K562 (cell line): ENCODE measurements at regions not wholly inside any gene's neighbourhood (a gene's known extent, or its start where the extent isn't known, plus 50 kb on each side); places are given as distances from the start of the nearest gene placed in this dataset.

Experiments used
- ATAC-seq: fragments of 200-7000 bp; cut with Tn5 transposase; 3 replicates; pipeline ENCODE4 v1.9.1; 2020; ENCODE audit warnings: moderate library complexity
- BruUV-seq: library from RNA; stranded (reverse); fragments of 400-500 nt; replicated peaks from 2 replicates; lab custom pipeline; 2021; lab: Mats Ljungman, UMichigan
- CTCF ChIA-PET: fragments of 300-600 bp; formaldehyde crosslinking; extraction: SDS; loops from one replicate; lab custom pipeline; 2021; ENCODE audit warnings: low intra/inter-chr PET ratio; lab: Yijun Ruan, JAX
- POLR2A ChIA-PET: fragments of 300-600, 350-650 bp; sonication (Branson Sonifier 250); formaldehyde crosslinking; extraction: SDS; loops from one replicate; lab custom pipeline; 2021; ENCODE audit warnings: antibody characterized with exemption, inconsistent platforms; lab: Yijun Ruan, JAX
- DNase-seq, 4 experiments: peaks; one replicate each; pipeline versions ENCODE4 v3.0.0 to v3.0.0-alpha.2; 2011 to 2018; ENCODE audit warnings: low spot score in 3 of 4, mixed read lengths in 3 of 4; ENCODE audit errors: extremely low read depth in 1 of 4
- FAIRE-seq: peaks from 2 replicates; lab custom pipeline; 2011; peaks lifted over from hg19 to GRCh38; lab: Jason Lieb, UNC
- H2AFZ ChIP-seq: 2 replicates; pipeline ENCODE4 v1.6.0; 2011; ENCODE audit warnings: low read depth, low read length, control low read depth, inconsistent platforms
- H3K27ac ChIP-seq: fragments of 200-600 bp; 3 replicates; pipeline ENCODE4 v1.8.0; 2011; ENCODE audit warnings: low read depth, mild to moderate bottlenecking, control low read depth, inconsistent platforms, low read length, moderate library complexity, mixed read lengths; ENCODE audit errors: extremely low read depth
- H3K27me3 ChIP-seq, 2 experiments: fragments of 300-600 bp in 1 of 2; 2 replicates in 1 of 2; 3 replicates in 1 of 2; pipeline versions ENCODE4 v1.6.0 to v1.8.0; 2011; ENCODE audit warnings: inconsistent platforms in 2 of 2, low read length in 2 of 2, mild to moderate bottlenecking in 1 of 2, mixed read lengths in 1 of 2, moderate library complexity in 1 of 2; ENCODE audit not compliant: control insufficient read depth in 2 of 2, insufficient read depth in 2 of 2
- H3K36me3 ChIP-seq: fragments of 300-600 bp; 3 replicates; pipeline ENCODE4 v1.8.0; 2011; ENCODE audit warnings: mild to moderate bottlenecking, low read length, inconsistent platforms; ENCODE audit not compliant: control insufficient read depth, insufficient read depth
- H3K4me1 ChIP-seq, 2 experiments: fragments of 200-600 bp in 1 of 2; replicated peaks in 1 of 2; 2 replicates in 1 of 2; 3 replicates in 1 of 2; pipeline versions ENCODE4 v1.5.1 to v1.8.0; 2011; ENCODE audit warnings: inconsistent platforms in 2 of 2, low read length in 2 of 2, mild to moderate bottlenecking in 1 of 2, mixed read lengths in 1 of 2, moderate library complexity in 1 of 2; ENCODE audit not compliant: control insufficient read depth in 2 of 2, insufficient read depth in 2 of 2
- H3K4me2 ChIP-seq: 2 replicates; pipeline ENCODE4 v1.6.1; 2011; ENCODE audit warnings: low read length, control low read depth, inconsistent platforms, mixed read lengths; ENCODE audit not compliant: insufficient read depth
- H3K4me3 ChIP-seq: fragments of 200-600 bp; sonication (generic), shearing (Covaris generic); 2 replicates; pipeline ENCODE4 v1.5.1; 2016; ENCODE audit warnings: control low read depth, inconsistent platforms
- H3K79me2 ChIP-seq: fragments of 200-600 bp; 3 replicates; pipeline ENCODE4 v1.8.0; 2011; ENCODE audit warnings: low read length, inconsistent platforms; ENCODE audit not compliant: control insufficient read depth, insufficient read depth
- H3K9ac ChIP-seq, 2 experiments: 2 replicates each; pipeline versions ENCODE4 v1.6.0 to v1.6.1; 2011; ENCODE audit warnings: low read depth in 2 of 2, low read length in 2 of 2, control low read depth in 1 of 2, inconsistent platforms in 1 of 2, mild to moderate bottlenecking in 1 of 2, mixed read lengths in 1 of 2; ENCODE audit not compliant: insufficient read depth in 1 of 2
- H3K9me1 ChIP-seq: one replicate; pipeline ENCODE4 v1.6.0; 2011; ENCODE audit warnings: inconsistent platforms, mild to moderate bottlenecking, low read length, moderate library complexity; ENCODE audit not compliant: control insufficient read depth, insufficient read depth
- H3K9me3 ChIP-seq: replicated peaks from 2 replicates; pipeline ENCODE4 v1.5.1; 2011; ENCODE audit warnings: low read depth, low read length, inconsistent platforms; ENCODE audit not compliant: control insufficient read depth, insufficient read depth
- H4K20me1 ChIP-seq: replicated peaks from 2 replicates; pipeline ENCODE4 v1.6.1; 2011; ENCODE audit warnings: low read length, inconsistent platforms, mixed read lengths; ENCODE audit not compliant: control insufficient read depth, insufficient read depth
- ARID2 ChIP-seq: fragments of 450-650 bp; IDR thresholded peaks from 2 replicates; pipeline ENCODE4 v1.6.1; 2017; ENCODE audit warnings: antibody characterized with exemption, mild to moderate bottlenecking
- BACH1 ChIP-seq: fragments of 200-800 bp; sonication (Bioruptor generic); IDR thresholded peaks from 2 replicates; pipeline ENCODE4 v1.6.1; 2016; ENCODE audit warnings: missing genetic modification characterization, missing compliant biosample characterization
- BCOR ChIP-seq: fragments of 450-650 bp; IDR thresholded peaks from 2 replicates; pipeline ENCODE4 v1.6.1; 2016
- CBX3 ChIP-seq, 2 experiments: IDR thresholded peaks; 1 replicate in 1 of 2; 2 replicates in 1 of 2; pipeline ENCODE4 v1.6.1; 2012; ENCODE audit warnings: inconsistent platforms in 2 of 2, low read length in 2 of 2, borderline replicate concordance in 1 of 2, control low read depth in 1 of 2
- GABPB1 ChIP-seq: sonication (generic); formaldehyde crosslinking; IDR thresholded peaks from 2 replicates; pipeline ENCODE4 v1.8.0; 2022; ENCODE audit warnings: mild to moderate bottlenecking, missing genetic modification reagents
- HMGN3 ChIP-seq: IDR thresholded peaks from 2 replicates; pipeline ENCODE4 v1.6.1; 2011; ENCODE audit warnings: borderline replicate concordance, low read depth, mild to moderate bottlenecking, mixed read lengths, low read length; ENCODE audit not compliant: insufficient read length; ENCODE audit errors: extremely low read depth
- HNRNPL ChIP-seq: fragments of 200-400 bp; formaldehyde crosslinking; IDR thresholded peaks from 2 replicates; pipeline ENCODE4 v1.6.1; 2017; ENCODE audit warnings: low read depth, mild to moderate bottlenecking, low read length
- NCOA1 ChIP-seq: fragments of 450-650 bp; IDR thresholded peaks from 2 replicates; pipeline ENCODE4 v1.6.1; 2016; ENCODE audit warnings: low read depth
- NFXL1 ChIP-seq: fragments of 450-650 bp; formaldehyde crosslinking; IDR thresholded peaks from 2 replicates; pipeline ENCODE4 v1.4.0; 2021; ENCODE audit warnings: mild to moderate bottlenecking
- PCBP2 ChIP-seq: fragments of 200-400 bp; formaldehyde crosslinking; IDR thresholded peaks from 2 replicates; pipeline ENCODE4 v1.6.1; 2018; ENCODE audit warnings: low read length, low read depth, mild to moderate bottlenecking, moderate library complexity; ENCODE audit not compliant: poor library complexity, severe bottlenecking
- RAD21 ChIP-seq, 2 experiments: fragments of 250-450 bp in 1 of 2; fragments of 450-650 bp in 1 of 2; sonication (Bioruptor Pico) in 1 of 2; formaldehyde crosslinking in 1 of 2; IDR thresholded peaks in 1 of 2; conservative IDR thresholded peaks in 1 of 2; 2 replicates each; pipeline versions ENCODE4 v1.4.0 to v1.8.0; 2020 to 2022; ENCODE audit warnings: mild to moderate bottlenecking in 2 of 2, moderate library complexity in 1 of 2
- RBM25 ChIP-seq: fragments of 200-400 bp; formaldehyde crosslinking; IDR thresholded peaks from 2 replicates; pipeline ENCODE4 v1.6.1; 2018; ENCODE audit warnings: low read length, low read depth, moderate library complexity; ENCODE audit not compliant: severe bottlenecking
- SRSF3 ChIP-seq: fragments of 200-400 bp; formaldehyde crosslinking; IDR thresholded peaks from 2 replicates; pipeline ENCODE4 v1.6.1; 2016; ENCODE audit warnings: mild to moderate bottlenecking, low read length, moderate library complexity; ENCODE audit not compliant: insufficient read depth
- ZFP36 ChIP-seq: fragments of 150-350 bp; IDR thresholded peaks from 2 replicates; pipeline ENCODE4 v1.6.1; 2018; ENCODE audit warnings: low read length, low read depth; ENCODE audit not compliant: partially characterized antibody
- ZNF232 ChIP-seq: sonication (generic); formaldehyde crosslinking; IDR thresholded peaks from 2 replicates; pipeline ENCODE4 v1.8.0; 2022; ENCODE audit warnings: mild to moderate bottlenecking, missing genetic modification reagents
- ZNF77 ChIP-seq: fragments of 250-450 bp; sonication (Bioruptor Pico); IDR thresholded peaks from 2 replicates; pipeline ENCODE4 v1.5.0; 2020
- ZNF778 ChIP-seq: fragments of 450-650 bp; formaldehyde crosslinking; IDR thresholded peaks from 2 replicates; pipeline ENCODE4 v1.4.0; 2020; ENCODE audit warnings: mild to moderate bottlenecking, moderate library complexity
- WGBS: fragments of 100-300 bp; shearing (Covaris generic); methylation state at CpG from one replicate; pipeline ENCODE4 v1.1.6; 2016; ENCODE audit warnings: low coverage, mixed read lengths; ENCODE audit not compliant: insufficient coverage; ENCODE audit errors: missing lambda C conversion rate; 5-methylcytosine and 5-hydroxymethylcytosine counted together
- in situ Hi-C: fragments of 300-500 bp; cut with MboI; formaldehyde crosslinking; loops from 4 replicates; pipeline ENCODE4 v1.15.0; 2018; ENCODE audit warnings: inconsistent platforms, mixed read lengths
- intact Hi-C: fragments of 100-400 bp; cut with micrococcal nuclease; formaldehyde crosslinking; loops from 2 replicates; pipeline ENCODE4 v1.14.2; 2022

DNA sequence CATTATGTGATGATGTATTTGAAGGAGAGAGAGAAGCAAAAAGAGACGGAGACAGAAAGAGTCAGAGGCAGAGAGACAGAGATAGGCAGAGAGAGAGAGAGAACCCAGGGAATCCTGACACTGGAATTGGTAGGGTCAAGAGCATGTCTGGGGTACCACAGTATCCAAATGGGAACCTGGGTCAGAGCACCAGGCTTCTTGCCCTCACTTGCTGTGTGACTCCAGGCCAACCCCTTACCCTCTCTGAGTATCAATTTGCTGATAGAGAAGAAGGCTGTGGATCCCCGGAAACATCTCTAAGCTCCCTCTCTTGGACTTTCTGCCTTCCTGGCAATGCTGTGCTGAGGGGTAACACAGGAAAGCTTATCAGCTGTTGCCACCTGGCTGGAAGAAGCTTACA is 385.3 kb upstream of the SULF2 start:
- no peaks in the 10 kb centered on the region for H3K4me1 ChIP-seq
- in situ Hi-C loops = no loop called here
- no peak for TF ChIP-seq NCOA1
- no peak for TF ChIP-seq ZNF232 (CRISPR knock-in tag)
- no peak for TF ChIP-seq NFXL1 (CRISPR knock-in tag)
- TF ChIP-seq SRSF3 = no peak
- TF ChIP-seq ZNF778 (CRISPR knock-in tag) = no peak
- no peak for TF ChIP-seq HNRNPL
- no peak for TF ChIP-seq ARID2
- TF ChIP-seq HMGN3 = no peak
- TF ChIP-seq ZNF77 (CRISPR knock-in tag) = no peak
- TF ChIP-seq GABPB1 (CRISPR knock-in tag) = no peak
- no peak for TF ChIP-seq BACH1 (tag)
- TF ChIP-seq BCOR = no peak
- TF ChIP-seq CBX3 (IDR thresholded peaks at IDR 0.05; ENCODE audit: borderline replicate concordance in 1 of 2, low read length in 2 of 2) = no peak
- TF ChIP-seq PCBP2 = no peak
- TF ChIP-seq RAD21 (CRISPR knock-in tag; conservative IDR thresholded peaks at IDR 0.05 in 1 of 2, IDR thresholded peaks at IDR 0.05 in 1 of 2) = no peak
- TF ChIP-seq RBM25 = peak; percentile 62
- TF ChIP-seq ZFP36 = peak; percentile 65
- POLR2A ChIA-PET = no interaction called here
- no peaks in the 10 kb centered on the region for H3K79me2 ChIP-seq
- H3K9ac ChIP-seq = no peak overlapping the region
- no peak overlapping the region for H3K27ac ChIP-seq
- DNase-seq = no peak
- ATAC-seq = no peak
- H3K9me3 ChIP-seq = no peaks in the 10 kb centered on the region
- CTCF ChIA-PET = no interaction called here
- intact Hi-C loops = no loop called here
- H3K4me3 ChIP-seq = no peak overlapping the region
- no peak overlapping the region for H3K4me2 ChIP-seq
- BruUV-seq = no TSS peak
- FAIRE-seq = no peak
- no peaks in the 10 kb centered on the region for H3K9me1 ChIP-seq
- 0% methylated on average over 2 of the region's 2 CpGs for WGBS
- H4K20me1 ChIP-seq = no peaks in the 10 kb centered on the region; the same call in 1 of the 2 replicates
- H2AFZ ChIP-seq = no peak overlapping the region
- H3K36me3 ChIP-seq = no peaks in the 10 kb centered on the region
- peaks cover 10 to 28% of the 10 kb centered on the region in 2 experiments; a peak in 2 of 5 replicates for H3K27me3 ChIP-seq
